ENCODE measurements at regions not wholly inside any gene's neighbourhood (a gene's known extent, or its start where the extent isn't known, plus 50 kb on each side); places are given as distances from the start of the nearest gene placed in this dataset.

DNA sequence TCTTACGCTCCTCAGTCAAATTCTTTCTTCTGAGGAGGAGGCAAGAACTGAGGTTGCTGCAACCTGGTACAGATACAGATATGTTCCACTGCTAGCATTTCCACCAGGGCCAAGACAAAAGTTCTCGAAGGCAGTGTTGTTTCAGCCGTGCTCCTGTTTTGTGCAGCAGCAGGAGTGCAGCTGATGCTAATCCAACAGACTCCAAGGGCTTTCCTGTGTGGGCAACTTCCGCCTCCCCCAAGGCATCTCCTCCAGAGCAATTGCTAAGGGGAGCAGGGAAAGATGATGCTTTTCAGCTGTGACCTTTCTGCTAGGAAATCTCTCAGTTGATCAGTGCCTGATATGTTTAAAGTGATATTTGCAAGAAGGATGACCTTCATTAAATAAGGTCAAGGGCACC lies 52.6 kb upstream of the DAPL1 start:
- no peaks in the 10 kb centered on the region for H3K9me1 ChIP-seq (replicated peaks; ENCODE audit: control insufficient read depth, extremely low read depth, insufficient read depth, low read length)
- ChIA-PET CTCF (interaction anchor here (1.5 to 7.9 kb wide), 5 partner anchors 9 to 1246 kb away, joined by 3 to 143 read pairs (median 6); no protein-coding TSS in a partner anchor), POLR2A (no interaction called here)
- DNase-seq (ENCODE audit: low read depth, low spot score) (no peak), FAIRE-seq (no peak)
- no peaks in the 10 kb centered on the region for H3K9me3 ChIP-seq (replicated peaks; ENCODE audit: control insufficient read depth, insufficient read depth, low read length)
- no peak overlapping the region for H3K27ac ChIP-seq (ENCODE audit: insufficient read depth, low read depth, low read length)
- peaks cover 9 to 11% of the 10 kb centered on the region in 2 experiments for H3K27me3 ChIP-seq (ENCODE audit: control insufficient read depth in 2 of 2, insufficient read depth in 2 of 2, low read length in 2 of 2)
- no peaks in the 10 kb centered on the region for H4K20me1 ChIP-seq (replicated peaks; ENCODE audit: control insufficient read depth, extremely low read depth, insufficient read depth, low read length)
- H3K4me2 ChIP-seq (ENCODE audit: insufficient read depth, low read length), result no peak overlapping the region
- H2AFZ ChIP-seq (ENCODE audit: low read depth, low read length), result no peak overlapping the region
- no peak overlapping the region for H3K9ac ChIP-seq (replicated peaks; ENCODE audit: extremely low read depth, insufficient read depth, low read length)
- no peaks in the 10 kb centered on the region for H3K79me2 ChIP-seq (ENCODE audit: control insufficient read depth, insufficient read depth, low read length)
- dilution Hi-C loops (cut with MboI; ENCODE audit: extremely low pct_ligation_motif_present, low sequenced_read_pairs) (no loop called here), intact Hi-C loops (cut with micrococcal nuclease) (no loop called here)
- no peak overlapping the region for H3K4me3 ChIP-seq (replicated peaks in 1 of 3; ENCODE audit: insufficient read depth in 1 of 3, low read depth in 1 of 3, low read length in 3 of 3)
- H3K4me1 ChIP-seq (ENCODE audit: control insufficient read depth, extremely low read depth, insufficient read depth, low read length), result peaks cover 3% of the 10 kb centered on the region
- BruUV-seq (replicated peaks), result no TSS peak
- no peaks in the 10 kb centered on the region for H3K36me3 ChIP-seq (ENCODE audit: control insufficient read depth in 2 of 2, extremely low read depth in 1 of 2, insufficient read depth in 2 of 2, low read length in 2 of 2)
- TF ChIP-seq POLR2AphosphoS5 (IDR thresholded peaks at IDR 0.05; ENCODE audit: insufficient read depth, low read depth, low read length) (no peak), JUN (IDR thresholded peaks at IDR 0.05; ENCODE audit: borderline replicate concordance, insufficient read depth, insufficient read length, low read depth) (no peak), MYC (IDR thresholded peaks at IDR 0.05; ENCODE audit: low read depth, low read length) (no peak), EZH2 (IDR thresholded peaks at IDR 0.05; ENCODE audit: borderline replicate concordance, low read depth, low read length, severe bottlenecking) (no peak), GATA2 (IDR thresholded peaks at IDR 0.05; ENCODE audit: insufficient read depth, insufficient read length, low read depth, low read length) (no peak), FOS (IDR thresholded peaks at IDR 0.05; ENCODE audit: borderline replicate concordance, insufficient read depth, low read length) (no peak), POLR2A (IDR thresholded peaks at IDR 0.05; ENCODE audit: low read depth, low read length) (no peak)
- TF ChIP-seq, protein P1, sequence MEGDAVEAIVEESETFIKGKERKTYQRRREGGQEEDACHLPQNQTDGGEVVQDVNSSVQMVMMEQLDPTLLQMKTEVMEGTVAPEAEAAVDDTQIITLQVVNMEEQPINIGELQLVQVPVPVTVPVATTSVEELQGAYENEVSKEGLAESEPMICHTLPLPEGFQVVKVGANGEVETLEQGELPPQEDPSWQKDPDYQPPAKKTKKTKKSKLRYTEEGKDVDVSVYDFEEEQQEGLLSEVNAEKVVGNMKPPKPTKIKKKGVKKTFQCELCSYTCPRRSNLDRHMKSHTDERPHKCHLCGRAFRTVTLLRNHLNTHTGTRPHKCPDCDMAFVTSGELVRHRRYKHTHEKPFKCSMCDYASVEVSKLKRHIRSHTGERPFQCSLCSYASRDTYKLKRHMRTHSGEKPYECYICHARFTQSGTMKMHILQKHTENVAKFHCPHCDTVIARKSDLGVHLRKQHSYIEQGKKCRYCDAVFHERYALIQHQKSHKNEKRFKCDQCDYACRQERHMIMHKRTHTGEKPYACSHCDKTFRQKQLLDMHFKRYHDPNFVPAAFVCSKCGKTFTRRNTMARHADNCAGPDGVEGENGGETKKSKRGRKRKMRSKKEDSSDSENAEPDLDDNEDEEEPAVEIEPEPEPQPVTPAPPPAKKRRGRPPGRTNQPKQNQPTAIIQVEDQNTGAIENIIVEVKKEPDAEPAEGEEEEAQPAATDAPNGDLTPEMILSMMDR (IDR thresholded peaks at IDR 0.05; ENCODE audit: extremely low read depth in 1 of 2, insufficient read depth in 1 of 2, low read depth in 1 of 2, low read length in 2 of 2), result no peak
- TF ChIP-seq, protein P2, sequence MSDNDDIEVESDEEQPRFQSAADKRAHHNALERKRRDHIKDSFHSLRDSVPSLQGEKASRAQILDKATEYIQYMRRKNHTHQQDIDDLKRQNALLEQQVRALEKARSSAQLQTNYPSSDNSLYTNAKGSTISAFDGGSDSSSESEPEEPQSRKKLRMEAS (IDR thresholded peaks at IDR 0.05; ENCODE audit: insufficient read depth, insufficient read length), result no peak

Data from endothelial cell of umbilical vein (primary cell).